CD14-positive monocyte (primary cell): ENCODE measurements at regions not wholly inside any gene's neighbourhood (a gene's known extent, or its start where the extent isn't known, plus 50 kb on each side); places are given as distances from the start of the nearest gene placed in this dataset.

Experiments
- DNase-seq, 3 donors: peaks; one replicate each; pipeline ENCODE4 v3.0.0-alpha.2; 2011 to 2022
- H2AFZ ChIP-seq: 2 replicates; pipeline ENCODE4 v1.6.0; 2012; ENCODE audit warnings: mild to moderate bottlenecking, low read depth, low read length, inconsistent platforms; ENCODE audit not compliant: insufficient read depth, poor library complexity, severe bottlenecking
- H3K27ac ChIP-seq, 2 donors: 1 replicate in 1 of 2; 2 replicates in 1 of 2; pipeline ENCODE4 v1.5.1; 2012 to 2013; ENCODE audit warnings: low read length in 2 of 2, control low read depth in 1 of 2, inconsistent platforms in 1 of 2, low read depth in 1 of 2, mild to moderate bottlenecking in 1 of 2
- H3K27me3 ChIP-seq, 2 donors: one replicate each; pipeline versions ENCODE4 v1.6.0 to v1.6.1; 2011 to 2013; ENCODE audit warnings: low read length in 2 of 2; ENCODE audit not compliant: control insufficient read depth in 2 of 2, insufficient read depth in 2 of 2
- H3K36me3 ChIP-seq, 2 donors: replicated peaks in 1 of 2; 1 replicate in 1 of 2; 2 replicates in 1 of 2; pipeline versions ENCODE4 v1.5.1 to v1.6.1; 2012 to 2013; ENCODE audit warnings: low read length in 2 of 2, control low read depth in 1 of 2, inconsistent platforms in 1 of 2, mild to moderate bottlenecking in 1 of 2; ENCODE audit not compliant: insufficient read depth in 2 of 2, control insufficient read depth in 1 of 2
- H3K4me1 ChIP-seq, 2 donors: 1 replicate in 1 of 2; 2 replicates in 1 of 2; pipeline versions ENCODE4 v1.5.1 to v1.6.1; 2012 to 2013; ENCODE audit warnings: low read length in 2 of 2, control low read depth in 1 of 2, inconsistent platforms in 1 of 2, mild to moderate bottlenecking in 1 of 2, moderate library complexity in 1 of 2; ENCODE audit not compliant: insufficient read depth in 2 of 2, control insufficient read depth in 1 of 2
- H3K4me2 ChIP-seq: replicated peaks from 2 replicates; pipeline ENCODE3; 2012; ENCODE audit warnings: low read length, moderate library complexity, mild to moderate bottlenecking; ENCODE audit not compliant: poor library complexity, severe bottlenecking; ENCODE audit errors: extremely low read depth
- H3K4me3 ChIP-seq, 3 experiments: fragments of 200-600 bp in 1 of 3; sonication (generic) in 1 of 3; replicated peaks in 1 of 3; 1 replicate in 2 of 3; 2 replicates in 1 of 3; pipeline ENCODE4 v1.5.1; 2011 to 2013; ENCODE audit warnings: low read length in 3 of 3, mild to moderate bottlenecking in 3 of 3, control low read depth in 2 of 3, low read depth in 2 of 3, inconsistent platforms in 1 of 3, moderate library complexity in 1 of 3
- H3K79me2 ChIP-seq: 2 replicates; pipeline ENCODE4 v1.6.0; 2012; ENCODE audit warnings: mild to moderate bottlenecking, control low read depth, inconsistent platforms, low read length, moderate library complexity; ENCODE audit not compliant: insufficient read depth
- H3K9ac ChIP-seq: 2 replicates; pipeline ENCODE4 v1.6.0; 2017; ENCODE audit warnings: low read length, mild to moderate bottlenecking; ENCODE audit not compliant: insufficient read depth, poor library complexity, severe bottlenecking
- H3K9me3 ChIP-seq, 2 donors: replicated peaks in 1 of 2; 1 replicate in 1 of 2; 2 replicates in 1 of 2; pipeline versions ENCODE4 v1.5.1 to v1.6.1; 2012 to 2013; ENCODE audit warnings: low read length in 2 of 2, control low read depth in 1 of 2; ENCODE audit not compliant: control insufficient read depth in 1 of 2, insufficient read depth in 1 of 2
- H4K20me1 ChIP-seq: 2 replicates; pipeline ENCODE4 v1.6.0; 2012; ENCODE audit warnings: mild to moderate bottlenecking, low read length, control low read depth, moderate library complexity; ENCODE audit not compliant: insufficient read depth
- H3K27ac Mint-ChIP-seq, 7 donors: one replicate each; pipeline ENCODE4 v1.8.0; 2020; ENCODE audit warnings: mild to moderate bottlenecking in 7 of 7, mixed read lengths in 7 of 7, moderate library complexity in 6 of 7, inconsistent platforms in 2 of 7
- H3K27me3 Mint-ChIP-seq, 3 donors: one replicate each; pipeline ENCODE4 v1.8.0; 2021 to 2022; ENCODE audit warnings: low read depth in 3 of 3, mild to moderate bottlenecking in 3 of 3, mixed read lengths in 3 of 3, moderate library complexity in 3 of 3, inconsistent platforms in 1 of 3
- H3K36me3 Mint-ChIP-seq, 2 donors: one replicate each; pipeline ENCODE4 v1.8.0; 2020; ENCODE audit warnings: mixed read lengths in 2 of 2, inconsistent platforms in 1 of 2, mild to moderate bottlenecking in 1 of 2
- H3K4me1 Mint-ChIP-seq: one replicate; pipeline ENCODE4 v1.8.0; 2020; ENCODE audit warnings: mild to moderate bottlenecking, mixed read lengths
- H3K4me3 Mint-ChIP-seq, 2 donors: one replicate each; pipeline ENCODE4 v1.8.0; 2020; ENCODE audit warnings: mild to moderate bottlenecking in 2 of 2, mixed read lengths in 2 of 2, moderate library complexity in 1 of 2
- H3K9me3 Mint-ChIP-seq, 7 donors: one replicate each; pipeline ENCODE4 v1.8.0; 2020 to 2022; ENCODE audit warnings: mixed read lengths in 7 of 7, mild to moderate bottlenecking in 6 of 7, moderate library complexity in 6 of 7, inconsistent platforms in 2 of 7
- WGBS: methylation state at CpG from one replicate; pipeline ENCODE4 v1.1.5; 2013; ENCODE audit warnings: missing lambda C conversion rate; ENCODE audit not compliant: insufficient coverage; 5-methylcytosine and 5-hydroxymethylcytosine counted together
- intact Hi-C, 2 donors: fragments of 100-400 bp; cut with micrococcal nuclease; formaldehyde crosslinking; loops; one replicate each; pipeline versions ENCODE4 v1.15.0 to v1.15.1; 2023
- TF ChIP-seq, protein P1 (sequence below): fragments of 200-600 bp; IDR thresholded peaks from one replicate; pipeline ENCODE4 v1.8.0; 2022; ENCODE audit warnings: antibody characterized with exemption, mild to moderate bottlenecking

DNA sequence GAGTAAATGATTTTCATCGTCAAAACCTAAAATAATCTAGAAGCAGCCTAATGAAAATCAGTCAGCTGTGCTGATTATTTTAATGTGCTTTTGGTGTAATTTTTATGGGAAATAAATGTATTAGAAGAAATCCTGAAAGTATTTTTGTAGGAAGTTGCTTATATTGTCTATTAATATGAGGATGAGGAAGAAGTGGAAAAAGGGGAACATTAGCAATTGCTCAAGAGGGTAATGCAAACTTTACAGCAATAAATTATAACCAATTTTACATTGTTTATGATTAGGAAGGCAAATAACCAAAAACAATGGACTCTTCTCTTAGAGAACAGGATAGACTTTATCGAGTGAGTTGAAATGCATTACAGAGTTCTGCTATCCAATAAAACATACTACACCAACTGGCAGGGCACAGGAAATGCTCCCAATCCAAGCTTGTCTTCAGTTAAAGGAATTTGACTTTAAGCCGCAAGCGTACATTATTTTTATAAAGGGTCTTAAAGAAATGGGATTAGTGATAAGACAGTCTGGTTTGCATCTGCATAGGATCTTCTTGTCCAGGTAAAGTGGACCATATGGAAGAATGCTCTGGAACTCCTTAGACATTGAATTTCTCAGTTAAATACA lies 374.8 kb downstream of the PDGFC start:
- H3K36me3 Mint-ChIP-seq = no peaks in the 10 kb centered on the region

DNA sequence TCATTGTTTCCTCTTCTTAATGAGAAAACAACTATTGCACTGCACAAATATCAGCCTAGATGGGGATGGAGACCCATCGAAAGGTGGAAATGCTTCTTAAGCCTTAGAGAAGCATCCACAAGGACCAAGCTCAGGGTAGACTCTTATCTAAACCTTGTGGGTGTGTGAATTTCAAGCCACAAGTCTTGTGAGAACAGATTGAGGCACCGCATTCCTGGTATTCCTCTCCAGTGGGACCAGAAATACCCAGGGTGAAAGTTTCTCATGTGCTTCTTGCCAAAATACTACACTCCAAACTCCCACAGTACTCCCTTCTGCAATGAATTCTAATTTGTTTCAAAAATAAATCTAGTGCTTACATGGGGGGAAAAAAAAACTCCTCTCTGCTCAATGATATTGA lies 375.6 kb downstream of the PDGFC start:
- Histone ChIP-seq H3K4me3 (no peak overlapping the region), H3K27ac (peak overlapping the region in 1 of 2 donors; percentile 11), H3K4me2 (no peak overlapping the region), H2AFZ (no peak overlapping the region), H4K20me1 (no peaks in the 10 kb centered on the region), H3K79me2 (no peaks in the 10 kb centered on the region), H3K27me3 (no peaks in the 10 kb centered on the region), H3K36me3 (no peaks in the 10 kb centered on the region), H3K9ac (no peak overlapping the region), H3K4me1 (peaks cover 8 to 13% of the 10 kb centered on the region in 2 donors), H3K9me3 (no peaks in the 10 kb centered on the region)
- H3K9me3 Mint-ChIP-seq = peaks cover 2 to 6% (median 6%) of the 10 kb centered on the region in 7 donors
- no peaks in the 10 kb centered on the region for H3K27me3 Mint-ChIP-seq
- no peak overlapping the region for H3K4me3 Mint-ChIP-seq
- no peak overlapping the region for H3K27ac Mint-ChIP-seq
- H3K36me3 Mint-ChIP-seq = no peaks in the 10 kb centered on the region
- intact Hi-C loops = no loop called here
- TF ChIP-seq, protein P1, sequence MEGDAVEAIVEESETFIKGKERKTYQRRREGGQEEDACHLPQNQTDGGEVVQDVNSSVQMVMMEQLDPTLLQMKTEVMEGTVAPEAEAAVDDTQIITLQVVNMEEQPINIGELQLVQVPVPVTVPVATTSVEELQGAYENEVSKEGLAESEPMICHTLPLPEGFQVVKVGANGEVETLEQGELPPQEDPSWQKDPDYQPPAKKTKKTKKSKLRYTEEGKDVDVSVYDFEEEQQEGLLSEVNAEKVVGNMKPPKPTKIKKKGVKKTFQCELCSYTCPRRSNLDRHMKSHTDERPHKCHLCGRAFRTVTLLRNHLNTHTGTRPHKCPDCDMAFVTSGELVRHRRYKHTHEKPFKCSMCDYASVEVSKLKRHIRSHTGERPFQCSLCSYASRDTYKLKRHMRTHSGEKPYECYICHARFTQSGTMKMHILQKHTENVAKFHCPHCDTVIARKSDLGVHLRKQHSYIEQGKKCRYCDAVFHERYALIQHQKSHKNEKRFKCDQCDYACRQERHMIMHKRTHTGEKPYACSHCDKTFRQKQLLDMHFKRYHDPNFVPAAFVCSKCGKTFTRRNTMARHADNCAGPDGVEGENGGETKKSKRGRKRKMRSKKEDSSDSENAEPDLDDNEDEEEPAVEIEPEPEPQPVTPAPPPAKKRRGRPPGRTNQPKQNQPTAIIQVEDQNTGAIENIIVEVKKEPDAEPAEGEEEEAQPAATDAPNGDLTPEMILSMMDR = no peak
- DNase-seq = no peak
- H3K4me1 Mint-ChIP-seq = peaks cover 14% of the 10 kb centered on the region
- WGBS = no CpG with 5 or more reads among the region's 2 CpGs

More for the DNA sequence above, 374.8 kb downstream of the PDGFC start:
- H3K4me2 ChIP-seq = peak overlapping the region; percentile 33
- Mint-ChIP-seq H3K27ac (peak overlapping the region in 1 of 7 donors; percentile 15), H3K9me3 (peaks cover 9 to 13% (median 10%) of the 10 kb centered on the region in 7 donors), H3K27me3 (no peaks in the 10 kb centered on the region), H3K4me1 (peaks cover 14% of the 10 kb centered on the region), H3K4me3 (no peak overlapping the region)
- H3K36me3 ChIP-seq = no peaks in the 10 kb centered on the region
- no peaks in the 10 kb centered on the region for H3K79me2 ChIP-seq
- no peak overlapping the region for H2AFZ ChIP-seq
- H3K9ac ChIP-seq = no peak overlapping the region
- no peaks in the 10 kb centered on the region for H3K9me3 ChIP-seq
- intact Hi-C loops = no loop called here
- no peaks in the 10 kb centered on the region for H3K27me3 ChIP-seq
- TF ChIP-seq, protein P1 = no peak
- H3K27ac ChIP-seq = peak overlapping the region in 1 of 2 donors; percentile 11
- H3K4me3 ChIP-seq = no peak overlapping the region
- H3K4me1 ChIP-seq = peaks cover 8 to 13% of the 10 kb centered on the region in 2 donors
- no CpG with 5 or more reads among the region's 4 CpGs for WGBS
- H4K20me1 ChIP-seq = no peaks in the 10 kb centered on the region
- DNase-seq = peak in 2 of 3 donors; percentile 7 to 26
